OCI-LY3 (cell line): ENCODE measurements at regions not wholly inside any gene's neighbourhood (a gene's known extent, or its start where the extent isn't known, plus 50 kb on each side); places are given as distances from the start of the nearest gene placed in this dataset.

ENCODE experiments used
- H2AFZ ChIP-seq: fragments of 200-600, 300-600 bp; shearing (Covaris generic); 2 replicates; pipeline ENCODE4 v1.6.0; 2014; ENCODE audit warnings: antibody characterized with exemption, low read depth, low read length
- H3K27ac ChIP-seq: fragments of 200-600, 300-600 bp; sonication (generic); 2 replicates; pipeline ENCODE4 v1.5.1; 2014; ENCODE audit warnings: mild to moderate bottlenecking, low read length, moderate library complexity, mixed read lengths
- H3K27me3 ChIP-seq: fragments of 200-600, 300-600 bp; sonication (generic); 2 replicates; pipeline ENCODE4 v1.6.1; 2014; ENCODE audit warnings: low read depth, low read length, mixed read lengths
- H3K36me3 ChIP-seq: fragments of 200-600, 300-600 bp; sonication (generic); replicated peaks from 2 replicates; pipeline ENCODE3; 2014; ENCODE audit warnings: low read depth, low read length, mixed read lengths
- H3K4me1 ChIP-seq: fragments of 300-600, 200-600 bp; sonication (generic); 2 replicates; pipeline ENCODE4 v1.6.1; 2014; ENCODE audit warnings: low read length, mixed read lengths
- H3K4me2 ChIP-seq: fragments of 200-600, 300-600 bp; sonication (generic); 2 replicates; pipeline ENCODE4 v1.6.1; 2014; ENCODE audit warnings: low read length, mixed read lengths
- H3K4me3 ChIP-seq: fragments of 300-600, 200-600 bp; sonication (generic); 2 replicates; pipeline ENCODE4 v1.5.1; 2014; ENCODE audit warnings: antibody characterized with exemption, mild to moderate bottlenecking, low read length, moderate library complexity
- H3K79me2 ChIP-seq: fragments of 300-600, 200-600 bp; shearing (Covaris generic); 2 replicates; pipeline ENCODE4 v1.6.1; 2014; ENCODE audit warnings: mild to moderate bottlenecking, low read length, mixed read lengths
- H3K9ac ChIP-seq: fragments of 300-600, 200-600 bp; shearing (Covaris generic); 2 replicates; pipeline ENCODE4 v1.6.0; 2014; ENCODE audit warnings: mild to moderate bottlenecking, low read length, moderate library complexity
- H3K9me3 ChIP-seq: fragments of 200-600, 300-600 bp; shearing (Covaris generic); 2 replicates; pipeline ENCODE4 v1.6.1; 2014; ENCODE audit warnings: low read length, mixed read lengths; ENCODE audit not compliant: insufficient read depth
- H4K20me1 ChIP-seq: fragments of 200-600, 300-600 bp; sonication (generic); 2 replicates; pipeline ENCODE4 v1.6.1; 2016; ENCODE audit warnings: low read length, mixed read lengths; ENCODE audit not compliant: insufficient read depth
- EZH2phosphoT487 ChIP-seq: fragments of 200-600 bp; shearing (Covaris generic); IDR thresholded peaks from 2 replicates; pipeline ENCODE4 v1.6.1; 2018; ENCODE audit warnings: antibody characterized with exemption, mixed run types, low read depth
- TF ChIP-seq, protein P1 (sequence below): fragments of 200-600, 300-600 bp; sonication (generic); IDR thresholded peaks from 2 replicates; pipeline ENCODE4 v1.5.1; 2014; ENCODE audit warnings: antibody characterized with exemption, low read length, low read depth

DNA sequence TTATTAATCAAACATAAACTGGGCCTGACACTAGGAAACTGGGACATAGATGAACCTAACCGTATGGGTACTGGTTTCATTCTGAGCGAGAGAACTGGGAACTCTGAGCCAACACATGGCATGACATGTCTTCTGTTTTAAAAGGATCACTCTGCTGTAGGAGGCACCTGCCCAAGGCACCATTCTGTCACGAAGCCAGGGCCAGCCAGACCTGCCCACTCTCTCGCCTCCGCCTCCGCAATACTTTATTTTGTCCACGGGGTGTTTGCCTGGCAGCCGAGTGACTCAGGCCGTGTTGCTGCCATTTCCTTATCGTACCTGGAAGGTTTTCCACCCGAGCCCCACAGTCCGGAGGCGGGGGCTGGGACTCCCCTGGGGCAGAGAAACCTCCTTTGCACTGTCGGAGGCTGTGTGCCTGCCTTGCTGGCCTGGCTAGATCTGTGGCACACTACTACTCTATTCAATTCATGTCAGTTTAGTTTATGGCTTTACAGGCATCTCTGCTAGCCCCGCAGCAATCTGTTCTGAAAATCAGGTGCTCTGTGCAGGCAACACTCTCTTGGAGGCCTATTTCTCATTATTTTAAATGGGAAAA lies 120.4 kb upstream of the ACKR3 start:
- Histone ChIP-seq H3K4me2 (no peak overlapping the region), H3K9me3 (no peaks in the 10 kb centered on the region), H3K4me1 (no peaks in the 10 kb centered on the region), H3K4me3 (no peak overlapping the region), H3K36me3 (no peaks in the 10 kb centered on the region), H3K79me2 (no peaks in the 10 kb centered on the region), H3K27ac (no peak overlapping the region), H4K20me1 (no peaks in the 10 kb centered on the region), H2AFZ (no peak overlapping the region), H3K9ac (no peak overlapping the region), H3K27me3 (no peaks in the 10 kb centered on the region)
- TF ChIP-seq, protein P1, sequence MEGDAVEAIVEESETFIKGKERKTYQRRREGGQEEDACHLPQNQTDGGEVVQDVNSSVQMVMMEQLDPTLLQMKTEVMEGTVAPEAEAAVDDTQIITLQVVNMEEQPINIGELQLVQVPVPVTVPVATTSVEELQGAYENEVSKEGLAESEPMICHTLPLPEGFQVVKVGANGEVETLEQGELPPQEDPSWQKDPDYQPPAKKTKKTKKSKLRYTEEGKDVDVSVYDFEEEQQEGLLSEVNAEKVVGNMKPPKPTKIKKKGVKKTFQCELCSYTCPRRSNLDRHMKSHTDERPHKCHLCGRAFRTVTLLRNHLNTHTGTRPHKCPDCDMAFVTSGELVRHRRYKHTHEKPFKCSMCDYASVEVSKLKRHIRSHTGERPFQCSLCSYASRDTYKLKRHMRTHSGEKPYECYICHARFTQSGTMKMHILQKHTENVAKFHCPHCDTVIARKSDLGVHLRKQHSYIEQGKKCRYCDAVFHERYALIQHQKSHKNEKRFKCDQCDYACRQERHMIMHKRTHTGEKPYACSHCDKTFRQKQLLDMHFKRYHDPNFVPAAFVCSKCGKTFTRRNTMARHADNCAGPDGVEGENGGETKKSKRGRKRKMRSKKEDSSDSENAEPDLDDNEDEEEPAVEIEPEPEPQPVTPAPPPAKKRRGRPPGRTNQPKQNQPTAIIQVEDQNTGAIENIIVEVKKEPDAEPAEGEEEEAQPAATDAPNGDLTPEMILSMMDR = no peak
- TF ChIP-seq EZH2phosphoT487 = no peak

DNA sequence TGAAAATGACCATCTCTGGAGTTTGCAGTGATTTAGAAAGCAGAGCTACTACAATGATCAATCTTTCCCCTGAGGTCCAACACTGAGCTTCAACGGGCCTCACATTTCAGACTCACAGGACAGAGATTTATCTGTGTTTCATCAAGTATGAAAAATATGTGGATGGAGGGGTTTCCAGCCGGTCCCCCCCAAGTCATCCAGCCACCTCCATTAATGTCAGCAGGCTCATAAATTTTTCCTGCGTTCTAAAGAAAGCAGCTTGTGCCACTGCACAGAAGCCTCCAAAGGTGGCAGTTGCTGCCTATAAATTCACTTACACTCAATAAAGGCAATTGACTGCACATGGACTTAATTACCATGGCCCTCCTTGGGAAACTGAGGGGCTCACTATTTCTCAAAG lies 117.4 kb upstream of the ACKR3 start:
- no peak overlapping the region for H3K4me3 ChIP-seq

DNA sequence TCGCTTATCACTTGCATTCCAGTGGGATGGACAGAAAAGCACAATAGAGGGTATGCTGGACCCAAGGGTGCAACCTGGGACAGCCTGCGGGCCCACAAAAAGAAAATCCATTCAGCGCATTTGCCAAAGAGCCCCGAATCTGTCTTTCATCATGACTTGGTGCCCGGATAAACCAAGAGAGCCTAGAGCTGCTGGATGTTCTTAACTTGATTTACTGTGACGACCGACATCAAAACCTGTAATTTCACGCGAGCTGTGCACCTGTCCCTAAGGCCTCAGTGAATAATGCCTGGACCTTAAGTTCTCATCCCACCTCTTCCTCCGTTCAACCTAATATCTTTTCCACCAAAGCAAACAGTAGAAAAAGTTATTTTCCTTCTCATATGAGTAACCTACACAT lies 115.5 kb upstream of the ACKR3 start:
- H4K20me1 ChIP-seq = no peaks in the 10 kb centered on the region
- H3K4me1 ChIP-seq = no peaks in the 10 kb centered on the region
- H3K79me2 ChIP-seq = no peaks in the 10 kb centered on the region
- H3K9ac ChIP-seq = no peak overlapping the region
- no peaks in the 10 kb centered on the region for H3K36me3 ChIP-seq
- no peak overlapping the region for H3K4me3 ChIP-seq
- no peaks in the 10 kb centered on the region for H3K27me3 ChIP-seq
- no peaks in the 10 kb centered on the region for H3K9me3 ChIP-seq
- TF ChIP-seq, protein P1 = no peak
- no peak for TF ChIP-seq EZH2phosphoT487
- H2AFZ ChIP-seq = no peak overlapping the region
- no peak overlapping the region for H3K4me2 ChIP-seq
- H3K27ac ChIP-seq = no peak overlapping the region

More for the DNA sequence above, 117.4 kb upstream of the ACKR3 start:
- Histone ChIP-seq H3K9ac (no peak overlapping the region), H3K4me1 (no peaks in the 10 kb centered on the region), H4K20me1 (no peaks in the 10 kb centered on the region), H3K4me2 (no peak overlapping the region), H3K36me3 (no peaks in the 10 kb centered on the region), H3K9me3 (no peaks in the 10 kb centered on the region), H2AFZ (no peak overlapping the region), H3K79me2 (no peaks in the 10 kb centered on the region), H3K27me3 (no peaks in the 10 kb centered on the region), H3K27ac (no peak overlapping the region)
- TF ChIP-seq, protein P1 = no peak
- no peak for TF ChIP-seq EZH2phosphoT487

DNA sequence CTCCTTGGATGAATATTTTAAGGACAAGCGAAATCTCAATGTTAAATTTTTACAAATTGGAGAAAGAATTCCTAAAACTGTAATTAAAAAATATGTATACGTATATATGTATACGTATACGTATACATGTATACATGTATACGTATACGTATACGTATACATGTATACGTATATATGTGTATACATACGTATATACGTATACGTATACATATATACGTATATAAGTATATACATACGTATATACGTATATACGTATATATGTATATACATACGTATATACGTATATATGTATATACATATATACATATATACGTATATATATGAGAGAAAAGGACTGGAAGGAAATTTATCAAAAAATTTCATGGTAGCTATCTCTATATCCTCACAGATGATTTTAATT lies 110.2 kb upstream of the ACKR3 start:
- Histone ChIP-seq H2AFZ (no peak overlapping the region), H3K79me2 (no peaks in the 10 kb centered on the region), H3K9ac (no peak overlapping the region), H4K20me1 (no peaks in the 10 kb centered on the region), H3K27me3 (no peaks in the 10 kb centered on the region), H3K36me3 (no peaks in the 10 kb centered on the region), H3K27ac (no peak overlapping the region), H3K4me2 (no peak overlapping the region), H3K4me1 (no peaks in the 10 kb centered on the region), H3K4me3 (no peak overlapping the region), H3K9me3 (no peaks in the 10 kb centered on the region)
- TF ChIP-seq, protein P1 = no peak
- TF ChIP-seq EZH2phosphoT487 = no peak
